ENCODE measurements at regions not wholly inside any gene's neighbourhood (a gene's known extent, or its start where the extent isn't known, plus 50 kb on each side); places are given as distances from the start of the nearest gene placed in this dataset.

DNA sequence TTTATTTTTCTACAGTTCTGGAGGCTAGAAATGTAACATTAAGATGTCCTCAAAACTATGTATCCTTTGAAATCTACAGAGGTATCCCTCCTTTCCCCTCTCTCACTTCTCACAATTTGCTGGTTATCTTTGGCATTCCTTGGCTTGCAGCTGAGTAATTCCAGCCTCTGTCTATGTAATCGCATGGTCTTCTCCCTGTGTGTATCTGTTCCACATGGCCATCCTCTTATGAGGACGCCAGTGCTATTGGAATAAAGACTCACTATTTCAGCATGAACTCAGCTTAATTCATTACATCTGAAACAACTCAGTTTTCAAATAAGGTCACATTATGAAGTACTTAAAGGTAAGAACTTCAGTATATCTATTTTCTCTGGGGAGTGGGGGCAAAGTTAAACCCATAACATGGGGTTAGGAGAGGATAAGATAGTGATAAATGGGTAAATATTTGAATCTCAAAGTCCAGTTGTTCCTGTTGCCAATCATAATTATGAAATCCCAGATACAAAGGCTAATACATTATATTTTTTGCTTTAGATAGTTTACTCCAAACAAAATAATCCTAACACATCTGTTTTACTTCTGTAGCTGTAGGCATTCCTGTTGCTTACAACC is 1290.8 kb downstream of the NCAM2 start:
- Mint-ChIP-seq H3K27me3 (ENCODE audit: insufficient read depth) (no peaks in the 10 kb centered on the region), H3K36me3 (ENCODE audit: low read depth) (0 out of 2 replicates have a peak, but pooled peaks cover 5% of the 10 kb centered on the region), H3K4me3 (no peak overlapping the region), H3K4me1 (ENCODE audit: low read depth) (no peaks in the 10 kb centered on the region), H3K27ac (no peak overlapping the region), H3K9me3 (peaks cover 56% of the 10 kb centered on the region)
- no peak for DNase-seq
- TF ChIP-seq, protein P1, sequence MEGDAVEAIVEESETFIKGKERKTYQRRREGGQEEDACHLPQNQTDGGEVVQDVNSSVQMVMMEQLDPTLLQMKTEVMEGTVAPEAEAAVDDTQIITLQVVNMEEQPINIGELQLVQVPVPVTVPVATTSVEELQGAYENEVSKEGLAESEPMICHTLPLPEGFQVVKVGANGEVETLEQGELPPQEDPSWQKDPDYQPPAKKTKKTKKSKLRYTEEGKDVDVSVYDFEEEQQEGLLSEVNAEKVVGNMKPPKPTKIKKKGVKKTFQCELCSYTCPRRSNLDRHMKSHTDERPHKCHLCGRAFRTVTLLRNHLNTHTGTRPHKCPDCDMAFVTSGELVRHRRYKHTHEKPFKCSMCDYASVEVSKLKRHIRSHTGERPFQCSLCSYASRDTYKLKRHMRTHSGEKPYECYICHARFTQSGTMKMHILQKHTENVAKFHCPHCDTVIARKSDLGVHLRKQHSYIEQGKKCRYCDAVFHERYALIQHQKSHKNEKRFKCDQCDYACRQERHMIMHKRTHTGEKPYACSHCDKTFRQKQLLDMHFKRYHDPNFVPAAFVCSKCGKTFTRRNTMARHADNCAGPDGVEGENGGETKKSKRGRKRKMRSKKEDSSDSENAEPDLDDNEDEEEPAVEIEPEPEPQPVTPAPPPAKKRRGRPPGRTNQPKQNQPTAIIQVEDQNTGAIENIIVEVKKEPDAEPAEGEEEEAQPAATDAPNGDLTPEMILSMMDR (IDR thresholded peaks at IDR 0.05), result no peak

DNA sequence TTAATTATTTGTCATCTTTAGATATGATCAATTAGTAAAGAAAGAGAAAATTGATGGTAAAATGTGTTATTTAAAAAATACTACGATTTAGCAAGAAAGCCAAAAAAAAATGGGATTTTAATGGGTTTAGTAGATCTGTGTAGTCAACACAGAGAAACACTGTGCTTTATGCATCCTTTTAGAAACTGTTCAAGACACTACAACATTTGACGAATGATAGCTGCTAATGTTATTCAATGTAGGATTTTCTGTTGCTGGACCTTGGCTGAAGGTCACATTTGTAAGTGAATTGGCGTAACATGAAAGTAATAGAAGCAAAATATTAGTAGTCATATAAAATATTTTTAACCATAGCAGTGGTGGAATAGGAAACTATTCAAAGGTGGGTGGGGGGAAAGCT is 1293.9 kb downstream of the NCAM2 start:
- Mint-ChIP-seq H3K4me3 (no peak overlapping the region), H3K4me1 (ENCODE audit: low read depth) (no peaks in the 10 kb centered on the region), H3K27ac (no peak overlapping the region), H3K9me3 (peaks cover 41% of the 10 kb centered on the region), H3K36me3 (ENCODE audit: low read depth) (no peaks in the 10 kb centered on the region), H3K27me3 (ENCODE audit: insufficient read depth) (no peaks in the 10 kb centered on the region)
- no peak for DNase-seq
- TF ChIP-seq, protein P1 (IDR thresholded peaks at IDR 0.05), result no peak

DNA sequence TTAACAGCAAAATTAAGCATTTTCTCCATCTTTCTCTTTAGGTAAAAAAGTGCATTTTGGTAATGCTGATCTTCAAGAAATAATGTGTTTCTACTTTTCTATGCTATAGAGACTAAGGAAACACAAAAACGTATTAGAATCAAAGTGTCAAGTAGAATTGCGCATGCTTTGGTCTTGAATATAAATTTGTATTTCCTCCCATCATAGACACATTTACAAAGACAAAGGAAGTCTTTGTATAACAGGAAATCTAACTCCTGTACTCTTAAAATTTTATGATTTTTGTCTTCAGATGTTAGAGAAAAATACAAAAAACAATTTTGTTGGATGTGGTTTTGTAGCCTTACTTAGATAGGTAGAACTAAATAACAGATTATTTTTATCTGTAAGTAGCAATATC is 1299.4 kb downstream of the NCAM2 start:
- Mint-ChIP-seq H3K27me3 (ENCODE audit: insufficient read depth) (no peaks in the 10 kb centered on the region), H3K4me1 (ENCODE audit: low read depth) (no peaks in the 10 kb centered on the region), H3K4me3 (no peak overlapping the region), H3K9me3 (peaks cover 35% of the 10 kb centered on the region), H3K27ac (no peak overlapping the region), H3K36me3 (ENCODE audit: low read depth) (no peaks in the 10 kb centered on the region)
- TF ChIP-seq, protein P1 (IDR thresholded peaks at IDR 0.05), result no peak
- no peak for DNase-seq

DNA sequence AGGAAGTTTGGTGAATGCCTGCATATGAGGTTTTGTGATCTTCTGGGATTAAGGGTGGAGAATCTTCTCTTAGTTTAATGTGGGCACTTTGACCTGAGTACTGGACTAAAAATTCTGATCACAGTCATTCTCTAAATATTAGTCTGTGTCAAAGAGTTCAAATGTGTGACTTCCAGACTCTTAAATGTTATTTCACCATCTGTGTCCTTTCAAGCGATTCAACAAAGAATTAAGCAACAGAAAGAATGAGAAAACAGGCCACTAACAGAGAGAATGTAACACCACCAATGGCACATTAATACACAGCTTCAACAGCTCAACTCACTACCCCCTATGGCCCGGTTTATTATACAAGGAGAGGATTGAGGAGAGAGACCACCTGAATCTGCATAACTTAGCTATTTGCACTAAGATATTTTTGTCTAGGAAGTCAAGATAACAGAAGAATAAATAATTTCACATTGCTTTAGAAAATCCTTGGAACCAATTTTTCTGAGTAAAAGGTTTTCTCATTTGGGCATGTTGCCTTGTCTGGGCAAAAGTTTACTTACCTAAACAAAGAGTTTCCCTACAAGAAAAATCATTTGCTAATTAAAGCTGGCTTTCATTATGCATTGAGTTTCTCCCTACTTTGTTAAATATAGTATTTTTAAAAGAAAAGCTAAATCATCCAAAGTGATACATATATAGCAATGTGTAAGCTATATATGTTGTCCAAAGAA is 1313.7 kb downstream of the NCAM2 start:
- Mint-ChIP-seq H3K27ac (no peak overlapping the region), H3K36me3 (ENCODE audit: low read depth) (no peaks in the 10 kb centered on the region), H3K4me3 (no peak overlapping the region), H3K27me3 (ENCODE audit: insufficient read depth) (no peaks in the 10 kb centered on the region), H3K9me3 (peaks cover 31% of the 10 kb centered on the region), H3K4me1 (ENCODE audit: low read depth) (no peaks in the 10 kb centered on the region)
- DNase-seq, result no peak
- TF ChIP-seq, protein P1 (IDR thresholded peaks at IDR 0.05), result no peak

DNA sequence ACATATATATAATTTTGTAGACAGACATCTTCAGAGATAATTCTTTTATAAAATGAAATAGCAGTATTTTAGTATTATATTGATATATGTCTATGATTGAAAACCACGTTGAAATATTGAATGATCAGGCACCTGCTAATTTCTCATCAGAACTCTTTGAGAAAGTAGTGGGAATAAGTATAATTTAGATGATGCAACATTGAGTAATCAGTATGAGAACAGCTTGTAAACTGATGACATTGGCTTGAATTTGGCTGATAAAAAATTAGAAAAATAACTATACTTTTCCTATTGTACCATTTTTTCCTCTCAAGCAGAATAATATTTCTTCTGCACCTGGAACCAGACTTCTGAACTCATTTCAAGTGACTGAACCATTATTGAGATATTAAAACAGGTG is 1316.8 kb downstream of the NCAM2 start:
- DNase-seq, result no peak
- no peaks in the 10 kb centered on the region for H3K4me1 Mint-ChIP-seq (ENCODE audit: low read depth)
- H3K27me3 Mint-ChIP-seq (ENCODE audit: insufficient read depth), result no peaks in the 10 kb centered on the region
- H3K4me3 Mint-ChIP-seq, result no peak overlapping the region
- peaks cover 29% of the 10 kb centered on the region for H3K9me3 Mint-ChIP-seq
- H3K36me3 Mint-ChIP-seq (ENCODE audit: low read depth), result no peaks in the 10 kb centered on the region
- TF ChIP-seq, protein P1 (IDR thresholded peaks at IDR 0.05), result no peak
- H3K27ac Mint-ChIP-seq, result no peak overlapping the region
